ENCODE measurements at regions not wholly inside any gene's neighbourhood (a gene's known extent, or its start where the extent isn't known, plus 50 kb on each side); places are given as distances from the start of the nearest gene placed in this dataset.

- TF ChIP-seq POLR2A (IDR thresholded peaks at IDR 0.05) (no peak), CTCF (IDR thresholded peaks at IDR 0.05) (no peak), POLR2AphosphoS5 (IDR thresholded peaks at IDR 0.05; ENCODE audit: insufficient read depth in 1 of 2, low read depth in 1 of 2) (no peak)
Measured at GRCh38 chr16:65497571-65497970, 375.7 kb upstream of the CDH11 start.
